GM19467 (cell line): ENCODE measurements at regions not wholly inside any gene's neighbourhood (a gene's known extent, or its start where the extent isn't known, plus 50 kb on each side); places are given as distances from the start of the nearest gene placed in this dataset.
"Not testable (repeated sequence)": the region's sequence is repeated elsewhere in the genome, so short reads cannot be mapped to it uniquely, and the experiment has no call there.

Source experiments
- ATAC-seq: cut with Tn5 transposase; IDR thresholded peaks from one replicate; pipeline ENCODE4 v1.9.1; 2021; ENCODE audit warnings: mild to moderate bottlenecking, moderate library complexity; ENCODE audit not compliant: unreplicated experiment

- ATAC-seq, result not testable (repeated sequence)
These were observed 485.4 kb downstream of the TMEM121 start for GRCh38 chr14:106011631-106012360.

- ATAC-seq, result not testable (repeated sequence)
These were observed 486.0 kb downstream of the TMEM121 start for GRCh38 chr14:106012361-106012725.

- no peak for ATAC-seq
These were observed 487.5 kb downstream of the TMEM121 start for GRCh38 chr14:106013879-106014376.

- ATAC-seq, result not testable (repeated sequence)
These were observed 491.6 kb downstream of the TMEM121 start for GRCh38 chr14:106017952-106018351.

- ATAC-seq, result no peak
These were observed 495.4 kb downstream of the TMEM121 start for GRCh38 chr14:106021832-106022231.

GRCh38 chr14:106022648-106023047 lies 496.3 kb downstream of the TMEM121 start:
- ATAC-seq, result not testable (repeated sequence)

- no peak for ATAC-seq
These were observed 497.0 kb downstream of the TMEM121 start for GRCh38 chr14:106023411-106023810.

- ATAC-seq, result no peak
These were observed 498.7 kb downstream of the TMEM121 start for GRCh38 chr14:106024983-106025604.

- no peak for ATAC-seq
These were observed 499.6 kb downstream of the TMEM121 start for GRCh38 chr14:106026026-106026425.

GRCh38 chr14:106027759-106028158 lies 501.4 kb downstream of the TMEM121 start:
- not testable (repeated sequence) for ATAC-seq

GRCh38 chr14:106029959-106030358 lies 503.6 kb downstream of the TMEM121 start:
- ATAC-seq, result no peak

- ATAC-seq, result no peak
These were observed 511.0 kb downstream of the TMEM121 start for GRCh38 chr14:106037380-106037779.

GRCh38 chr14:106038263-106038662 lies 511.9 kb downstream of the TMEM121 start:
- no peak for ATAC-seq

GRCh38 chr14:106039400-106039799 lies 513.0 kb downstream of the TMEM121 start:
- no peak for ATAC-seq

GRCh38 chr14:106044515-106044914 lies 518.1 kb downstream of the TMEM121 start:
- ATAC-seq, result no peak

- ATAC-seq, result no peak
These were observed 518.7 kb downstream of the TMEM121 start for GRCh38 chr14:106044949-106045596.

- ATAC-seq, result no peak
These were observed 525.4 kb downstream of the TMEM121 start for GRCh38 chr14:106051796-106052195.

GRCh38 chr14:106055289-106055688 lies 528.9 kb downstream of the TMEM121 start:
- no peak for ATAC-seq

GRCh38 chr14:106058342-106058741 lies 532.0 kb downstream of the TMEM121 start:
- no peak for ATAC-seq

GRCh38 chr14:106060276-106060975 lies 534.0 kb downstream of the TMEM121 start:
- ATAC-seq, result no peak

- peak; percentile 56 for ATAC-seq
These were observed 535.6 kb downstream of the TMEM121 start for GRCh38 chr14:106061877-106062500.
